ENCODE measurements at regions not wholly inside any gene's neighbourhood (a gene's known extent, or its start where the extent isn't known, plus 50 kb on each side); places are given as distances from the start of the nearest gene placed in this dataset.

- H3K27ac ChIP-seq (ENCODE audit: low read depth, low read length, poor library complexity, severe bottlenecking): no peak overlapping the region
- no peak overlapping the region for H2AFZ ChIP-seq (ENCODE audit: low read length)
- H3K4me2 ChIP-seq (ENCODE audit: low read length): no peak overlapping the region
These were observed 408.3 kb upstream of the CADM1 start for GRCh38 chr11:115912484-115912945.

GRCh38 chr11:115911613-115912346 lies 407.6 kb upstream of the CADM1 start:
- Histone ChIP-seq H3K27ac (ENCODE audit: low read depth, low read length, poor library complexity, severe bottlenecking) (no peak overlapping the region), H3K4me3 (ENCODE audit: low read depth, low read length, poor library complexity, severe bottlenecking) (no peak overlapping the region), H3K27me3 (ENCODE audit: insufficient read depth, low read length) (no peaks in the 10 kb centered on the region), H3K9me3 (ENCODE audit: low read length) (no peaks in the 10 kb centered on the region), H4K20me1 (ENCODE audit: insufficient read depth, low read length) (no peaks in the 10 kb centered on the region), H2AFZ (ENCODE audit: low read length) (no peak overlapping the region), H3K36me3 (ENCODE audit: insufficient read depth, low read length) (no peaks in the 10 kb centered on the region), H3K4me2 (ENCODE audit: low read length) (no peak overlapping the region), H3F3A (ENCODE audit: insufficient read depth, low read length) (no peaks in the 10 kb centered on the region), H3K9me2 (ENCODE audit: low read depth, low read length) (no peaks in the 10 kb centered on the region), H3K79me2 (ENCODE audit: insufficient read depth, low read length) (no peaks in the 10 kb centered on the region), H3K4me1 (ENCODE audit: insufficient read depth, low read length, severe bottlenecking) (no peaks in the 10 kb centered on the region), H3K9ac (ENCODE audit: low read length) (no peak overlapping the region)
- TF ChIP-seq CTCF (IDR thresholded peaks at IDR 0.05; ENCODE audit: low read length) (no peak), EZH2 (IDR thresholded peaks at IDR 0.05; ENCODE audit: borderline replicate concordance, low read length) (no peak)

More at GRCh38 chr11:115912484-115912945, 408.3 kb upstream of the CADM1 start:
- Histone ChIP-seq H3F3A (ENCODE audit: insufficient read depth, low read length) (no peaks in the 10 kb centered on the region), H3K36me3 (ENCODE audit: insufficient read depth, low read length) (no peaks in the 10 kb centered on the region), H3K9ac (ENCODE audit: low read length) (no peak overlapping the region), H3K9me2 (ENCODE audit: low read depth, low read length) (no peaks in the 10 kb centered on the region), H3K4me1 (ENCODE audit: insufficient read depth, low read length, severe bottlenecking) (no peaks in the 10 kb centered on the region), H3K4me3 (ENCODE audit: low read depth, low read length, poor library complexity, severe bottlenecking) (no peak overlapping the region), H3K9me3 (ENCODE audit: low read length) (no peaks in the 10 kb centered on the region), H3K27me3 (ENCODE audit: insufficient read depth, low read length) (no peaks in the 10 kb centered on the region), H4K20me1 (ENCODE audit: insufficient read depth, low read length) (no peaks in the 10 kb centered on the region), H3K79me2 (ENCODE audit: insufficient read depth, low read length) (no peaks in the 10 kb centered on the region)
- no peak for TF ChIP-seq EZH2 (IDR thresholded peaks at IDR 0.05; ENCODE audit: borderline replicate concordance, low read length)
- TF ChIP-seq CTCF (IDR thresholded peaks at IDR 0.05; ENCODE audit: low read length): no peak

GRCh38 chr11:115910379-115910778 lies 406.2 kb upstream of the CADM1 start:
- H3F3A ChIP-seq (ENCODE audit: insufficient read depth, low read length): no peaks in the 10 kb centered on the region
- no peaks in the 10 kb centered on the region for H3K36me3 ChIP-seq (ENCODE audit: insufficient read depth, low read length)
- H4K20me1 ChIP-seq (ENCODE audit: insufficient read depth, low read length): no peaks in the 10 kb centered on the region
- no peak overlapping the region for H2AFZ ChIP-seq (ENCODE audit: low read length)
- H3K79me2 ChIP-seq (ENCODE audit: insufficient read depth, low read length): no peaks in the 10 kb centered on the region
- no peaks in the 10 kb centered on the region for H3K27me3 ChIP-seq (ENCODE audit: insufficient read depth, low read length)
- no peak overlapping the region for H3K9ac ChIP-seq (ENCODE audit: low read length)
- H3K9me2 ChIP-seq (ENCODE audit: low read depth, low read length): no peaks in the 10 kb centered on the region
- no peak for TF ChIP-seq EZH2 (IDR thresholded peaks at IDR 0.05; ENCODE audit: borderline replicate concordance, low read length)
- TF ChIP-seq CTCF (IDR thresholded peaks at IDR 0.05; ENCODE audit: low read length): no peak
- no peak overlapping the region for H3K27ac ChIP-seq (ENCODE audit: low read depth, low read length, poor library complexity, severe bottlenecking)
- no peak overlapping the region for H3K4me2 ChIP-seq (ENCODE audit: low read length)
- H3K4me1 ChIP-seq (ENCODE audit: insufficient read depth, low read length, severe bottlenecking): no peaks in the 10 kb centered on the region
- H3K4me3 ChIP-seq (ENCODE audit: low read depth, low read length, poor library complexity, severe bottlenecking): no peak overlapping the region
- no peaks in the 10 kb centered on the region for H3K9me3 ChIP-seq (ENCODE audit: low read length)

All from OCI-LY1 (cell line).